Aorta (tissue), 5 donors: ENCODE measurements at regions not wholly inside any gene's neighbourhood (a gene's known extent, or its start where the extent isn't known, plus 50 kb on each side); places are given as distances from the start of the nearest gene placed in this dataset.

ENCODE experiments used
- ATAC-seq: fragments of 200-7000 bp; cut with Tn5 transposase; one replicate; pipeline ENCODE4 v1.9.1; 2022; ENCODE audit warnings: moderate library complexity; ENCODE audit not compliant: low FRiP score
- DNase-seq, 2 donors: peaks; one replicate each; pipeline ENCODE4 v3.0.0-alpha.2; 2020
- H3K27ac ChIP-seq, 2 donors: one replicate each; pipeline ENCODE4 v1.5.1; 2013; ENCODE audit warnings: low read length in 2 of 2, mild to moderate bottlenecking in 2 of 2, moderate library complexity in 2 of 2, control low read depth in 1 of 2, inconsistent platforms in 1 of 2, low read depth in 1 of 2
- H3K27me3 ChIP-seq, 2 donors: one replicate each; pipeline ENCODE4 v1.6.1; 2013; ENCODE audit warnings: control low read depth in 1 of 2, low read length in 1 of 2, mild to moderate bottlenecking in 1 of 2, moderate library complexity in 1 of 2; ENCODE audit not compliant: insufficient read depth in 2 of 2, control insufficient read depth in 1 of 2
- H3K36me3 ChIP-seq, 2 donors: one replicate each; pipeline ENCODE4 v1.6.1; 2013; ENCODE audit warnings: control low read depth in 1 of 2, low read length in 1 of 2, mild to moderate bottlenecking in 1 of 2; ENCODE audit not compliant: insufficient read depth in 2 of 2, control insufficient read depth in 1 of 2
- H3K4me1 ChIP-seq, 2 donors: one replicate each; pipeline ENCODE4 v1.6.1; 2013; ENCODE audit warnings: low read length in 2 of 2, control low read depth in 1 of 2, mild to moderate bottlenecking in 1 of 2, moderate library complexity in 1 of 2; ENCODE audit not compliant: insufficient read depth in 2 of 2, control insufficient read depth in 1 of 2
- H3K4me3 ChIP-seq, 2 donors: one replicate each; pipeline ENCODE4 v1.5.1; 2013; ENCODE audit warnings: low read length in 2 of 2, control low read depth in 1 of 2, mild to moderate bottlenecking in 1 of 2
- H3K9me3 ChIP-seq: one replicate; pipeline ENCODE4 v1.6.1; 2013; ENCODE audit warnings: mild to moderate bottlenecking, low read length; ENCODE audit not compliant: control insufficient read depth
- WGBS, 2 donors: extraction: QIAGEN DNeasy Blood & Tissue Kit; methylation state at CpG; one replicate each; pipeline ENCODE4 v1.1.7; 2013; 5-methylcytosine and 5-hydroxymethylcytosine counted together
- intact Hi-C, 2 donors: fragments of 100-400 bp; cut with DNase I; formaldehyde crosslinking; loops; one replicate each; pipeline versions ENCODE4 v1.14.2 to v1.15.0; 2022
- donor health status: healthy with polysubstance abuse.
- donor health status: Bipolar disorder and iron deficiency.
- donor health status: DM: no; HTN: no; CAD: no.
- donor health status: DM: no; HTN: no; CAD: no.
- donor health status: DM: yes; HTN: yes; CAD: no.

DNA sequence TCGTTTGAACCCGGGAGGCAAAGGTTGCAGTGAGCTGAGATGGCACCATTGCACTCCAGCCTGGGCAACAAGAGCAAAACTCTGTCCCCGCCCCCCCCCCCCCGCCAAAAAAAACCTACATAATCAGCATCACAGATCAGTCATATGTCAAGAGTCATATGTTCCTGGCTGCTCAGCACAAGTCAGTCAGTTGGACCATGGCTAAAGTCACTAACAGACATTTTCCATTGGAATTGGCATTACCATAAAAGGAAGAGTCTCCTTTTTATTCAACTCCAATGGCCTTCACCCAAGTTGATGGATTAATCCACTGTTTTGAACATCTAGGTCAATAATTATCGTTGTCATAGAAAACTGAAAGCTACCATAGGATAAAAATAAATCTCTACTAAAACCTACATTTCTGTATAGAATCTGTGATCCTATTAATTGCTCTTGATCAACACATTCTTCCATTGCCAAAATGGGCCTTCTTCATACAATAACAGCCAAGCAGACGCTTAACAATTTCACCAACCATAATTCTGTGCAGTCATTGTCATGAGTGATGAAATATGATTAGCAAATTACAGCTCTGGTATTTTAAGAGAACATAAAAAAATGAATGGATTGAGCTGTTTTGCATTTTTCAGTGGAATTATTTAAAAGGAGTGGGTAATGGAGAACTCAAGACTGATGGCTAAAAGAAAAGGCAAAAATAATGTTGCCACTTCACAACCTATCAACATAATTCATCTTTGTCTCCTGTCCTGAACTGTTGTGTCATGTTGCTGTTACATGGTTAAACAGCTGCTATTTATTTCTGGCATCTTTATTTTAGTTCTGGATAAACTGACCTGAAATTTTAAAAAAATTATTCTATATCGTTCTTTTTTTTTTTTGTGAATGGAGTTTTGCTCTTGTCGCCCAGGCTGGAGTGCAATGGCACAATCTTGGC is 555.5 kb upstream of the JARID2 start:
- H3K36me3 ChIP-seq = no peaks in the 10 kb centered on the region
- ATAC-seq = no peak
- WGBS, 2 donors = 85 to 87% methylated on average over 8 of the region's 8 CpGs
- no peaks in the 10 kb centered on the region for H3K4me1 ChIP-seq
- intact Hi-C loops = no loop called here
- no peak overlapping the region for H3K27ac ChIP-seq
- H3K4me3 ChIP-seq = no peak overlapping the region
- H3K9me3 ChIP-seq = no peaks in the 10 kb centered on the region
- DNase-seq = no peak
- no peaks in the 10 kb centered on the region for H3K27me3 ChIP-seq

DNA sequence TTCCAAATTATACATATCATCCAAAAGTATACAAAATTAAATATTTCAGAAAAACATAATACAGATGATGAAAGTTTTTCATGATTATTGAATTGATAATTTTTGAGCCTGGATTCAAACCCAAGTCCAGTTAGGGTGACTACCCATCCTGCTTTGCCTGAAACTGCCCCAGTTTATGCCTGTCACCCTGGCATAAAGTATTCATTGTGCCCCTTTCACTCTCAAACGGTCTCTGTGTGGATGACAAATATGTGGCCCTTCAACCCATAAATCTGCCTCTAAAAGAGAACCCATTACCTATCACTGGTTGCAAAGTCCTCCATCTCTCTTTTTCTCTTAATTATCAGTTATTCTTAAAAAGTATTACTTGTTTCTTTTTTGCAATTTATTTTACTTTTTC is 553.7 kb upstream of the JARID2 start:
- no peaks in the 10 kb centered on the region for H3K36me3 ChIP-seq
- intact Hi-C loops = no loop called here
- no peak overlapping the region for H3K27ac ChIP-seq
- WGBS, 2 donors = 38 to 50% methylated on average over 1 of the region's 1 CpG
- ATAC-seq = no peak
- H3K9me3 ChIP-seq = no peaks in the 10 kb centered on the region
- no peaks in the 10 kb centered on the region for H3K27me3 ChIP-seq
- no peaks in the 10 kb centered on the region for H3K4me1 ChIP-seq
- no peak for DNase-seq
- H3K4me3 ChIP-seq = no peak overlapping the region

- 77 to 81% methylated on average over 10 of the region's 10 CpGs for WGBS, 2 donors
- H3K9me3 ChIP-seq = no peaks in the 10 kb centered on the region
- H3K36me3 ChIP-seq = no peaks in the 10 kb centered on the region
- H3K27me3 ChIP-seq = no peaks in the 10 kb centered on the region
- ATAC-seq = no peak
- DNase-seq = no peak
- intact Hi-C loops = no loop called here
- no peak overlapping the region for H3K27ac ChIP-seq
- no peaks in the 10 kb centered on the region for H3K4me1 ChIP-seq
- no peak overlapping the region for H3K4me3 ChIP-seq
Observed at GRCh38 chr6:14693301-14694192, 552.3 kb upstream of the JARID2 start.

GRCh38 chr6:14694308-14694707 is 551.6 kb upstream of the JARID2 start:
- intact Hi-C loops = no loop called here
- H3K27ac ChIP-seq = no peak overlapping the region
- ATAC-seq (no peak), DNase-seq (no peak)
- WGBS, 2 donors = 50 to 67% methylated on average over 1 of the region's 1 CpG
- H3K36me3 ChIP-seq = no peaks in the 10 kb centered on the region
- H3K4me1 ChIP-seq = no peaks in the 10 kb centered on the region
- no peak overlapping the region for H3K4me3 ChIP-seq
- no peaks in the 10 kb centered on the region for H3K27me3 ChIP-seq
- H3K9me3 ChIP-seq = no peaks in the 10 kb centered on the region

DNA sequence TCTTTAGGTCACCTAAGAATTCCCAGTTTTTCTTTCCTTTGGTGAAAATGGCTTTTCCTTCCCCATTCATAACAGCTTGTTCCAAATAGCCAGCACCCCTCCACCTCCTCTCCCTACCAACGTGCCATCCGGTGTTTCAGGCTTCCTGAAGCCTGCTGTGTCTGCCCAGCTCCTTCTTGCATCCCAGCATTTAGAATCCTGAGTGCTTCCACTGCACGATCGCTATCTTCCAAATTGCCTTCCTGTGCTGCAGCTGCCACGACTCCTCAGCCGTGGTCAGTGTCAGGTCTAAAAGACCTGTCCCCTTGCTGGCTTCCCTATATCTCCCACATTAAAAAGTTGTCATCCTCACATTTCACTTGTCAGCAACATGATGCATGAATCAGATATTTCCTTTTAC is 550.3 kb upstream of the JARID2 start:
- no peak overlapping the region for H3K4me3 ChIP-seq
- ATAC-seq (no peak), DNase-seq (no peak)
- H3K4me1 ChIP-seq = no peaks in the 10 kb centered on the region
- no peaks in the 10 kb centered on the region for H3K27me3 ChIP-seq
- 63 to 69% methylated on average over 6 of the region's 6 CpGs for WGBS, 2 donors
- H3K27ac ChIP-seq = no peak overlapping the region
- H3K9me3 ChIP-seq = no peaks in the 10 kb centered on the region
- intact Hi-C loops = no loop called here
- no peaks in the 10 kb centered on the region for H3K36me3 ChIP-seq

GRCh38 chr6:14696367-14696766 is 549.5 kb upstream of the JARID2 start:
- DNase-seq (no peak), ATAC-seq (no peak)
- Histone ChIP-seq H3K27me3 (no peaks in the 10 kb centered on the region), H3K4me3 (no peak overlapping the region), H3K27ac (no peak overlapping the region), H3K36me3 (no peaks in the 10 kb centered on the region), H3K9me3 (no peaks in the 10 kb centered on the region), H3K4me1 (no peaks in the 10 kb centered on the region)
- intact Hi-C loops = no loop called here
- 93 to 95% methylated on average over 4 of the region's 4 CpGs for WGBS, 2 donors

- Histone ChIP-seq H3K27me3 (no peaks in the 10 kb centered on the region), H3K4me3 (no peak overlapping the region), H3K9me3 (no peaks in the 10 kb centered on the region), H3K27ac (no peak overlapping the region), H3K4me1 (no peaks in the 10 kb centered on the region), H3K36me3 (no peaks in the 10 kb centered on the region)
- WGBS, 2 donors = 93 to 96% methylated on average over 2 of the region's 2 CpGs
- intact Hi-C loops = no loop called here
- DNase-seq (no peak), ATAC-seq (no peak)
Observed at GRCh38 chr6:14697427-14697826, 548.4 kb upstream of the JARID2 start.

GRCh38 chr6:14699803-14700601 is 545.9 kb upstream of the JARID2 start:
- H3K27ac ChIP-seq = no peak overlapping the region
- no peak for ATAC-seq
- WGBS, 2 donors = 93 to 95% methylated on average over 8 of the region's 8 CpGs
- intact Hi-C loops = no loop called here
- no peak for DNase-seq
- no peaks in the 10 kb centered on the region for H3K27me3 ChIP-seq
- H3K4me1 ChIP-seq = no peaks in the 10 kb centered on the region
- no peaks in the 10 kb centered on the region for H3K9me3 ChIP-seq
- H3K36me3 ChIP-seq = no peaks in the 10 kb centered on the region
- no peak overlapping the region for H3K4me3 ChIP-seq
